A204.1 (cell line): ENCODE measurements at regions not wholly inside any gene's neighbourhood (a gene's known extent, or its start where the extent isn't known, plus 50 kb on each side); places are given as distances from the start of the nearest gene placed in this dataset.

Source experiments
- FAIRE-seq: peaks from 2 replicates; lab custom pipeline; 2012; peaks lifted over from hg19 to GRCh38; lab: Jason Lieb, UNC

GRCh38 chr20:24261351-24261750 is 208.1 kb upstream of the SYNDIG1 start:
- no peak for FAIRE-seq

GRCh38 chr20:24257171-24257570 is 212.3 kb upstream of the SYNDIG1 start:
- no peak for FAIRE-seq

- FAIRE-seq, result no peak
Measured at GRCh38 chr20:24256307-24256706, 213.1 kb upstream of the SYNDIG1 start.

GRCh38 chr20:24254480-24254879 is 214.9 kb upstream of the SYNDIG1 start:
- no peak for FAIRE-seq

GRCh38 chr20:24253321-24253720 is 216.1 kb upstream of the SYNDIG1 start:
- FAIRE-seq, result no peak

GRCh38 chr20:24245094-24245493 is 224.3 kb upstream of the SYNDIG1 start:
- FAIRE-seq, result no peak

DNA sequence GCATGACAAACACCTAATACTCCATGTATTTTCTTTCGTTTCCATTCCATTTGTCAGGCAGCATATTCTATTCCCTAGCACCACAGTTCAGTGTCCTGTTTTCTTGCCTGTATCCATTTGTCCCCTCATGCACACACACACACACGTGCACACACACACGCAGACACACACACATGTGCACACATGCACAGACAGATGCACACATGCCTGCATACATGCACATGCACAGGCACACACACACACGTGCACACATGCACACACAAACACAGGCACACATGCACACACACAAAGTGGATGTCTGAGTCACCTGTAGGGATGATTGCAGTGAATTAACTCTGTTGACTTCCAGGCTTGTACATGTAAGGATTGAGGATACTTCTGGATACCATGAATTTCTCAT is 226.7 kb upstream of the SYNDIG1 start:
- FAIRE-seq, result no peak

DNA sequence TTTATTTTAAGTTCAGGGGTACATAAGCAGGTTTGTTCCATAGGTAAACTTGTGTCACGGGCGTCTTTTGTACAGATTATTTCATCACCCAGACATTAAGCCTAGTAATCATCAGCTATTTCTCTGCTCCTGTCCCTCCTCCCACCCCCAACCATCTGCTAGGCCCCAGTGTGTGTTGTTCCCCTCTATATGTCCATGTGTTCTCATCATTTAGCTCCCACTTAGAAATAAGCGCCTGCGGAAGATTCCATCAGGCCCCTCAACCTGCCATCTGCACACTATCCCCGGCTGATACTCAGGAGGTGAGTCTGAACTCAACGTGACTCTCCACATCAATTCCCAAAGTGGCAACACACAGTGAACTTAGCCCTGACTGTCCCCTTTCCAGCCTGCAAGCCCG is 228.0 kb upstream of the SYNDIG1 start:
- no peak for FAIRE-seq

- FAIRE-seq, result no peak
Measured at GRCh38 chr20:24236963-24237362, 232.5 kb upstream of the SYNDIG1 start.

DNA sequence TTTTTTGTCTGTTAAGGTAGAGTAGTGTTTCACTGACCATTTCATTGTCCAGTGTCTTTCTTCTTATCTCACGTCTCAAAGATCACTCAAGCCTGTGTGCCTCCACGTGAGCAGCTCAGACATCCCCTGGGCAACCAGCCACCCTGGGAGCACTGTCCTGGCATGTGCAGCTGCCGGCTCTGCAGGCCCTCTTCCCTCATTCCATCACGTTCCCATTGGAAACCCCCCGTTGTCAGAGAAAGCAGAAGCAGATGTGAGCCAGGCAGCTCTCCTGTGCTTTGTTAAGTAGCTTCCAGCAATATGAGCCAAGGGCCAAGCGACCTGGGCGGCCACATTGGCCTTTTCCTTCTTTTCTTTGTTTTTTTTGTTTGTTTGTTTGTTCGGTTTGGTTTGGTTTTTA is 233.2 kb upstream of the SYNDIG1 start:
- no peak for FAIRE-seq

GRCh38 chr20:24235296-24236175 is 233.9 kb upstream of the SYNDIG1 start:
- no peak for FAIRE-seq

DNA sequence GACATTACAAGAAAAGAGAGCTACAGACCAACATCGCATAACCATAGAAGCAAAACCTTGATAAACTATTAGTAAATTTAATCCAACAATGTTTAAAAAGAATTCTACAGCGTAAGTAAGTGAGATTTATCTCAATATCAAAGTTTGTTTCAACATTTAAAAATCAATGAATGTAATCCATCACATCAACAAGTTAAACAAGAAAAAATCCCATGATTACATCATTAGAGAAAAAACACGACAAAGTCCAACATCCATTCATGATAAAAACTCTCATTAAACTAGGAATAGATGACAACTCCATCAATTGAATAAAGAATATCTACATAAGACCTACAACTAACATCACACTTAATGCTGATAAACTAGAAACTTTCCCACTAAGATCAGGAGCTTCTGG is 239.0 kb upstream of the GGTLC1 start:
- FAIRE-seq, result no peak

DNA sequence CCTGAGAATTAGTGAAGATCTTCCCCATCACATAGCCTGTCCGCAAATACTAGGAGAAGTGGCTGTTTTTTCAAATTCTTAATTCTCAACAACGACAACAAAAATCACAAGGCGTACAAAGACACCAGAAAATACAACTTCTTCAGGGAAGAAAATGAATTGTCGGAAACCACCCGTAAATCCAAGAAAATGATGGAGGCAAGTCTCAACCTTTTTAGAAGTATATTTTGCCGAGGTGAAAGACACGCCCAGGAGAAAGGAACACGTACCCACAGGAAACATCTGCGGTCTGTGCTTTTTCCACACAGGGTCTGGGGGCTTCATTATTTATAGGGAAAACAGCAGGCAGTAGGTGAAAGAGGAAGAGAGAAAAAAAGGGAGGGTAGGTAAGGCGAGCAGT is 223.9 kb upstream of the GGTLC1 start:
- no peak for FAIRE-seq

DNA sequence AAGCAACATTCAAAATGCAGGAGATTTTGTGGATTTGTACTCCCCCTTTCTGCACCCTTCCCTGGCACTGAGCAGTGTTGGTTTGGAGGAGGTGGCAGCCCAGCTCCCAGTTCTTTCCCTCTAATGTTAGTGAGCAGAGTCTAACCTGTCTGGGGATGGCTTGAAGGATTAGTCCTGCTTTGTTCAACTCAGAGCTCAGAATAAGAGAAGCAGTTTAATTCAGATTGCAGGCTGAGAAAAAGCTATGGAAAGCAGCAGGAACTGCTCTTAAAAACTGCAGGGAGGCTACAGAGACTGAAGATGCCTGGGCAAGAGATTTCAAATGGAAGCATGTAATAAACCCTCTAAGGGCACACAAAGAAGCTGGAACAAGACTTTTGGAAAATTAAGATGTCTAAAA is 223.4 kb upstream of the GGTLC1 start:
- FAIRE-seq, result no peak

DNA sequence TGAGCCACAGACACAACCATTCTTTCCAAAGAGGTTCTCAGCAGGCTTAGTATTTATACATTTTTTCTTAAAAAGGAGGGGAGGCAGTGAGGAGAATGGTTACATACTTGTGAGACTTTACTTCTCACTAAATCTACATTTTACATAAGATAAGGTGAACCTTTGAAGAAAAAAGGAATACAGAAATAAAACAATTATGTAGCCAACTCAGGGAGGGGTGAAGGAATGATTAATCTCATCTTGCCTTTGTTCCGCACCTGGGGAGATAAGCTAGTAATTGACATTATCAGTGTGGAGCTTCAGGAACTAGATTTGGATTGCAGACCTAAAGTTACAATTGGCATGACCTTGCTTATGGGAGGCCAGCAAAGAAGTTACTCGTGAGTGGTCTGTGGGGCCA is 221.8 kb upstream of the GGTLC1 start:
- no peak for FAIRE-seq

DNA sequence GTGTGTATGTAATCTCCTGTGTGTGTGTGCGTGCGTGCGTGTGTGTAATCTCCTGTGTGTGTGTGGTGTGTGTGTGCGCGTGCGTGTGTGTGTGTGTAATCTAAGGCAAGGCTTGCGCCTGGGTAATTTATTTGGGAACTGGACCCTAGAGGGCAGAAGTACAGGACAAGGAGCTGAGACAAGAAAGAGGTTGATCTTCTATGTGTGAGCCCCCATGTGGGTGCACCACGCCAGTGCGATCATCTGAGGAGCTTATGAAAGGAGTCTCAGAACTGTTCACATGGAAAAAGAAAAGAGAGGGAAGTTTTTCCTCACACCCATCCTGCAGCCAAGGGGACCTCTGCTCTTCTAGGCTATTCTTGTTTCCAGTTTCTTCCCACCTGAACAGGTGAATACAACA is 220.1 kb upstream of the GGTLC1 start:
- FAIRE-seq, result no peak

GRCh38 chr20:24207803-24208300 is 219.3 kb upstream of the GGTLC1 start:
- no peak for FAIRE-seq

DNA sequence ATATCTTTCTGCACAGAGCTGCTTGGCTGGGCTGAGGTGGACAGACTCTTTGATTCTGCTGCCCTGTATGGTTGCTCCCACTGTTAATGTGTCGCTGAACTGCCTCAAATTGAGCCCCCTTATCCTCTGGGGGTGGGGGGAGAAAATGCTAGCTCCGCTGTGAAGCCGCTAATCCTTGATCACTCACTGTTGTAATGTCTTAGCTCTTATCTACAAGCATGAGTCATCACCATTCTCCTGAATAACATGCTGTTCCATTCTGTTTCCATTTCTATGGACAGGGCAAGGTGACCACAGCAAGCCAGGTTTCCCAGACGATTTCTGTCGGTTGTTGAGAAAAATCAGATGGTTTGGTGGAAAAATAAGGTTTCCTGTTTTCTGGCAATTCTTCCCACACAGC is 218.4 kb upstream of the GGTLC1 start:
- no peak for FAIRE-seq

DNA sequence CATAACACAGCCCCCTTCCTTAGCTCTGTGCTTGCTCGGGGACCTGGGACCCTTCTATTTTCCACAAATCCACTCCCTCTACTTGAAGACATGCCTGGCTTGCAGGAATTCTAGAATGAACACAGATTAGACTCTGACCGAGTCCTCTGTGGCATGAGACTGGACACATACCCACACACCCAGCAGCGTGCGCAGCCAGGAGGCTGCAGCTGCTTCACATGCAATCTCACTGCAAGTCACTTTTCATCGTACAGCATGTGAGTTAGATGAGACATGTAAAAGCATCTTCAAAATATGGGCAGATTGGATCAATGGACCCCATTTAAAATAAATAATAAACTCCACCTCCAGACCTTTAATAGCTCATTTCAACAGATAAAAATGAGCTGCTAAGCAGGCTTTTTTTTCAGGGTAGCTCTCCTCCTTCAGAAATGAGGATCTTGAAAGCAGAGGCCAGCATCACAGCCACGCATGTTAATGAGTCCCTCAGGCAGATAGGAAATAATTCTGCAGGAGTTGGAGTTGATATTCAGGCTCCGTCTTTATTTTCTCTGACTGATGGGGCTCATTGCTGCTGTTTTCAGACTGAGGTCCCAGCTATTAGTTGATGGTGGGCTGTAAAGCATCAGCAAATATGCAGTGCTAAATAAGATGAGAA is 215.1 kb upstream of the GGTLC1 start:
- no peak for FAIRE-seq

GRCh38 chr20:24199501-24199900 is 210.9 kb upstream of the GGTLC1 start:
- no peak for FAIRE-seq

DNA sequence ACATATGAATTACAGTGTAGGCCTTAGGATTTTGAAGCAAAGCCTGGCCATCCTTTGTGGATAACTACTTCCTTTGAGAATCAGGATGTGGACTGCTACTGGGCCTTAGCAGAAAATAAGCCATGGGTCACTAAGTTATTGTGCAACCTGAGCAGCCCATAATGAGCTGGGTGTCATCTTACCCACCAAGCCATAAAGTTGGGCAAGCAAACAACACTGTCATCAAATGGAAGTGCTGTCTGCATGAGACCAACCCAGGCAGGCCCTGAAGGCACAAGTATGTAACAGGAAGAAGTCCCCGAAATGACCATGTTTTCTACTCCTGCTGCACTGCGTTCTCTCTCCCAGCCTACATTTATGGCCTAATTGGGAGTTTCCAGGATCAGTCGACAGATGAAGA is 205.6 kb upstream of the GGTLC1 start:
- FAIRE-seq, result no peak

DNA sequence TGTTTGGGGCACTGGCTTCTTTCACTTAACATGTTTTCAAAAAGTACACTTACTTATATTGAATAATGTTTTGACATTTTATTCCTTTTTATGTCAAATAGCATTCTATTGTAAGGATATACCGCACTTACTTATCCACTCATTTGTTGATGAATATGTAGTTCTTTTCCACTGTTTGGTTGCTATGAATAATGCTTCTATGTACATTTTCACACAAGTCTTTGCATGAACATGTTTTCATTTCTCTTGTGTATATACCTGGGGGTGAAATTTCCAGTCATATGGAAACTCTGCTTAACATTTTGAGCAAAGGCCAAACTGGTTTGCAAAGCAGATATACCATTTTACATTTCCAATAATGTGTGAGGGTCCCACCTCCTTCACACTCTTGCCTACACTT is 202.3 kb upstream of the GGTLC1 start:
- no peak for FAIRE-seq

DNA sequence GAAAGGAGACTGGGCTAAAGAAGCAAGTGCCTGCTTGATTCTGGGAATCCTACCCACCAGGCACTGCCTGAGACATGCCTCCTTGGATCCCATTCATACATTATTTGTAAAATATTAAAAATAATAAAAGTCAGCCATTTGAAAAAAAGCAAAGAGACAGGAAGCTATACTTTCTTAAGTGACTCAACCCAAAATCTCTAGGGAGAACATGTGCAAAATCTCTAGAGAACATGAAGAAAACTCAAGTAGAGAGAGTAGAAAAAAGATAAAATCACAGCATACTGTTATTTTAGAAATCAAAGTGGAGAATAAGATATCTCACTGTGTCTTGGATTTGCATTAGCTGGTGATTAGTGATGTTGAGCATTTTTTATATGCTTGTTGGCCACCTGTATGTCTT is 197.2 kb upstream of the GGTLC1 start:
- no peak for FAIRE-seq

DNA sequence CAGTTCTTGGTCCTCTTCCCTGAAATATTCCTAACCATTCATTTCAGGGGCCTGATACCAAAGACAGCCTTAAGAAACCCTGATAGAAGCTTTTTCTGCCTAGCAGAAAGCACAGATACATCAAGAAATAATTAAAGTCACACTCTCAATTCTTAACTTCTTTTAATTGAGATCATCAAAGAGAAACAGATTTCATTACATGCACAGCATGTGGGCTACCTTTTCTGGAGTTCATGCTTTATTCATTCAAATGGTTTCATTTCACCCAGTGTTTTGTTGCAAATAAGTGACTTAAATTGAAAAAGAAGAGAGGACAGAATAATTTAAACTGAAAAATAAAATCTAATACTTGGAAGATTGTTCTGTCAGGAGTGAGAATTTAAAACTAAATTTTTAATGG is 192.6 kb upstream of the GGTLC1 start:
- FAIRE-seq, result no peak
